Activated naive CD8-positive, alpha-beta T cell treated with anti-CD3 and anti-CD28 coated beads, Interleukin-2, amount 50 U/mL, for 24 hours (primary cell): ENCODE measurements at regions not wholly inside any gene's neighbourhood (a gene's known extent, or its start where the extent isn't known, plus 50 kb on each side); places are given as distances from the start of the nearest gene placed in this dataset.

Experiments
- ATAC-seq: fragments of 150-1000 bp; cut with Tn5 transposase; one replicate; pipeline ENCODE4 v1.10.0; 2021
- DNase-seq: peaks from one replicate; pipeline ENCODE4 v3.0.0; 2021
- H3K27ac Mint-ChIP-seq: one replicate; pipeline ENCODE4 v1.8.0; 2021; ENCODE audit warnings: mild to moderate bottlenecking, mixed read lengths
- H3K27me3 Mint-ChIP-seq: one replicate; pipeline ENCODE4 v1.8.0; 2021; ENCODE audit warnings: mixed read lengths
- H3K36me3 Mint-ChIP-seq: one replicate; pipeline ENCODE4 v1.8.0; 2021; ENCODE audit warnings: low read depth, mixed read lengths
- H3K4me1 Mint-ChIP-seq: one replicate; pipeline ENCODE4 v1.8.0; 2021; ENCODE audit warnings: mixed read lengths
- H3K4me3 Mint-ChIP-seq: one replicate; pipeline ENCODE4 v1.8.0; 2021; ENCODE audit warnings: mild to moderate bottlenecking, moderate library complexity, mixed read lengths
- H3K9me3 Mint-ChIP-seq: one replicate; pipeline ENCODE4 v1.8.0; 2021; ENCODE audit warnings: mixed read lengths

DNA sequence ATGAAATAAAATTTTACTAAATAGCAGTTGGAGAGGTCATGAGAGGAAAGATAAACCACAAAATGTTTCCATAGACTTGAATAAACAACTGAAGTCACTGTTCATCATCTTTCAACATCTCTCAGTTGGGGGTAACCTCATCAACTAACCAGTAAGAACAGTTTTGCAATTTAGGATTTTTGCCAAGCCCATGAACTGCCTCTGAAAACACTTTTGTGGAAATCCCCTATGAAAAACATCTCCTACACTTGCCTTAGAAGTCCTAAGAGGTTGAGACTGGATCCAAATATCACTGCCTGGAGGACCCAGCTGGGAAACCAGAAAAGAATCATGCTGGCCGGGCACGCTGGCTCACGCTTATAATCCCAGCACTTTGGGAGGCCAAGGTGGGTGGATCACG lies 273.1 kb downstream of the C12orf50 start:
- no peak for ATAC-seq
- Mint-ChIP-seq H3K36me3 (no peaks in the 10 kb centered on the region), H3K9me3 (peaks cover 4% of the 10 kb centered on the region), H3K4me3 (no peak overlapping the region), H3K4me1 (no peaks in the 10 kb centered on the region), H3K27ac (no peak overlapping the region), H3K27me3 (no peaks in the 10 kb centered on the region)
- no peak for DNase-seq

DNA sequence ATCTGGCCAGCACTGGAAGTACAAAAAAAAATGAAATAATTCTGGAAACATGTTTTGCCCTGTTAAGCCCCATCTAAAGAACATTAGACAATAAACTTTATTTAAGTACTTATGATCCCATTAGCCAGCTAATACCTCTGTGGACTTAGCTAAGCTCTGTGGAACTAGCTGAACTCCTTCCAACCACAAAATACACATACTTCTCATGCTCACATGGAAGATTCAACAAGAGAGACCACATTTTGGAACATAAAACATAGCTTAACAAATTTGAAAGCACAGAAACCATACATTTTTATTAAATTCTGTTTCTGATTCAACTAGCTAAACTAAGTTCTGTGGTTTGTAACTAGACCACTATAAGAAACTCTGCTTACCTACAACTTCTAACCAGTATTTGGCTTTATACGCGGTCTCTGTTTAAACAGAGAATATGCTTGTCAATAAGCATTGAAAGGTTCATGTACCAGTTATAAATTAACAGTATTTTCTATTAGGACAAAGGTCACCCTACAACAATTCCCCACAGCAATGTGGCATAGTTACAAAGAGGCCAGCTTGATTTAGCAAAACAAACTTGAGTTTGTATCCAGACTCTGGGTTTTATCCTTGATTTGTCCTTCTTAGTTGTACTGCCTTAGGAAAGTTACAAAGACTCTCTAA lies 300.1 kb downstream of the C12orf50 start:
- no peak overlapping the region for H3K27ac Mint-ChIP-seq
- H3K36me3 Mint-ChIP-seq: no peaks in the 10 kb centered on the region
- ATAC-seq (no peak), DNase-seq (no peak)
- no peaks in the 10 kb centered on the region for H3K4me1 Mint-ChIP-seq
- H3K27me3 Mint-ChIP-seq: no peaks in the 10 kb centered on the region
- no peak overlapping the region for H3K4me3 Mint-ChIP-seq
- H3K9me3 Mint-ChIP-seq: no peaks in the 10 kb centered on the region

DNA sequence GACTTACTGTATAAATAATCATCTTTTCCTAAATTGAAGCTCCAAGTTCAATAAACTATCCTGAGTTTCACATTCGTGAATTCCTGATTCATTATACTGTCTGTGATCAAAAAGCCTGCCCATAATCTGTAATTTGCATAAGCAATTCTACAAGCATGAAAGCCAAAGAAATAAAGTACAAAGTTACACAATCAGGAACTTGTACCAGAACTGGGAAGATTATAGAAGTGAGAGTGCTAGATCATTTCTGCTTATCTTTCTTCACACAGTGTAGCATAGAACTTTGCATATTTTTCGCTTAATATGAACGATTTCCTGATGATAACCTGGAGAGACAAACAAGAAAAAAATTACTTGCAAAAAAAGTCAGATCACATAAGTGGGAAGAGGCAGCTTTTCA lies 308.2 kb downstream of the C12orf50 start:
- Mint-ChIP-seq H3K36me3 (no peaks in the 10 kb centered on the region), H3K9me3 (no peaks in the 10 kb centered on the region), H3K27me3 (no peaks in the 10 kb centered on the region), H3K27ac (no peak overlapping the region), H3K4me1 (no peaks in the 10 kb centered on the region), H3K4me3 (no peak overlapping the region)
- ATAC-seq (no peak), DNase-seq (no peak)

DNA sequence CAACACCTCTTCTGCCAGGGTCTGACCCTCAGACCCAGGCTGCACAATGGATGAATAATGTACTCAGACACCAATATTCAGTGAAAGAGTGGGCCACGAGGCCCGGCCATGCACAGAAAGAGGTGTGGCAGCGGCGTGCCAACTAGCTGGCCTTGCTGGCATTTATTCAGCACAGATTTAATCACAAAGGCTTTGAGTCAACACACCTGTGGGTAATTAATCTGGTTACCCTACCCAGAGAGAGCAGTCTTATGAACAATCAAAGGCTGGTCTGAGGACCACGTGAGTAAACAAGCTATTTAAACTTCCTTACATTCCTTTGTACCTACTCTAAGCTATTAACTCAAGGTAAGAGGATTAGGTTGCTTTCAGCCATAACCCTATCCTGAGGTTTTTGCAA lies 324.8 kb downstream of the C12orf50 start:
- H3K36me3 Mint-ChIP-seq: no peaks in the 10 kb centered on the region
- no peak overlapping the region for H3K27ac Mint-ChIP-seq
- no peaks in the 10 kb centered on the region for H3K4me1 Mint-ChIP-seq
- no peak overlapping the region for H3K4me3 Mint-ChIP-seq
- DNase-seq: no peak
- H3K9me3 Mint-ChIP-seq: peaks cover 6% of the 10 kb centered on the region
- no peak for ATAC-seq
- no peaks in the 10 kb centered on the region for H3K27me3 Mint-ChIP-seq

DNA sequence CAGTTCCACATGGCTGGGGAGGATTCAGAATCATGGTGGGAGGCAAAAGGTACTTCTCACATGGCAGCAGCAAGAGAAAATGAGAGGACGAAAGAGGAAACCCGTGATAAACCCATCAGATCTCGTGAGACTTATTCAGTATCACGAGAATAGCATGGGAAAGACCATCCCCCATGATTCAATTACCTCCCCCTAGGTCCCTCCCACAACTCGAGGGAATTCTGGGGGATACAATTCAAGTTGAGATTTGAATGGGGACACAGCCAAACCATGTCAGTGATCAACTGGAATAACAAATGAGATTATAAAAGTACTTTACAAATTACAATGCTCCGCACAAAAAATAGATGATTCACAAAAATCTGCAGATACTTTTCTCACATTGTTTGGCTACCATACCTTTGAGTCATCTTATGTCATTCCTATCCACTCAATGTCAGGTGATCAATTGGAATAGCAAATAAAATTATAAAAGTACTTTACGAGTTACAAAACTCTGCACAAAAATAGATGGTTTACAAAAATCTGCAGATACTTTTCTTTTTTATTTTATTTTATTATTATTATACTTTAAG lies 338.9 kb downstream of the C12orf50 start:
- DNase-seq (no peak), ATAC-seq (no peak)
- no peak overlapping the region for H3K4me3 Mint-ChIP-seq
- no peak overlapping the region for H3K27ac Mint-ChIP-seq
- peaks cover 3% of the 10 kb centered on the region for H3K9me3 Mint-ChIP-seq
- H3K4me1 Mint-ChIP-seq: no peaks in the 10 kb centered on the region
- H3K27me3 Mint-ChIP-seq: no peaks in the 10 kb centered on the region
- no peaks in the 10 kb centered on the region for H3K36me3 Mint-ChIP-seq

DNA sequence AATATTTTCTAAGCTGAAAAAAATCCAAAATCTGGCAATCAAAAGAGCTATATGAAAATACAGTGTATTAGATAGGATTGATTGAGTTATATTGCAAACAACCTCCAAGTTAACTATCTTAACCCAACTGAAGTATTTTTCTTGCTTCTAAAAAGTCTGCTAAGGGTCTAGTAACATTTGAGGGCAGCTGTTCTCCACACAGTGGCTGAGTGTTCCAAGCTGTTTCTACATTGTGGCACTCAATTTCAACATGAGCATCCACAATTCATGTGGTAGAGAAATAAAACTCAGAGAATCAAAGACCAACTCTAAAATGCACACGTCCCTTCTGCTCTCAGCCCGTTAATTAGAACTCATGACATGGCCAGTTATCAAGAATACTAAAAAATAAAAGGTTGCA lies 340.0 kb downstream of the C12orf50 start:
- no peak overlapping the region for H3K27ac Mint-ChIP-seq
- no peak for ATAC-seq
- no peaks in the 10 kb centered on the region for H3K27me3 Mint-ChIP-seq
- DNase-seq: no peak
- H3K36me3 Mint-ChIP-seq: no peaks in the 10 kb centered on the region
- no peak overlapping the region for H3K4me3 Mint-ChIP-seq
- H3K4me1 Mint-ChIP-seq: no peaks in the 10 kb centered on the region
- H3K9me3 Mint-ChIP-seq: peaks cover 3% of the 10 kb centered on the region

DNA sequence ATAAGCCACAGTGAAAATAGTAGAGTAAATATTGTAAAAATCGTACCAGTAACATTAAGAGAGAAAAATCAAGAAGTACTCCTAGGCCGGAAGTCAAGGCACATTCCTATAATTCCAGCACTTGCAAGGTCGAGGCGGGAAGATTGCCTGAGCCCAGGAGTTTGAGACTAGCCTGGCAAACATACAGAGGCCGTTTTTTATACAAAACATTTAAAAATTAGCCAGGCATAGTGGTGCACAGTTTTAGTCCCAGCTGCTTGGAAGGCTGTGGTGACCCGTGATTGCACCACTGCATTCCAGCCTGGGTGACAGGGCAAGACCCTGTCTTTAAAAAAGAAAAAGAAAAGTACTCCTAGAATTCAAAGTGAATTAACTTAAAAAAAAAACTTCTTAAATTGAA lies 341.8 kb downstream of the C12orf50 start:
- H3K9me3 Mint-ChIP-seq: peaks cover 3% of the 10 kb centered on the region

DNA sequence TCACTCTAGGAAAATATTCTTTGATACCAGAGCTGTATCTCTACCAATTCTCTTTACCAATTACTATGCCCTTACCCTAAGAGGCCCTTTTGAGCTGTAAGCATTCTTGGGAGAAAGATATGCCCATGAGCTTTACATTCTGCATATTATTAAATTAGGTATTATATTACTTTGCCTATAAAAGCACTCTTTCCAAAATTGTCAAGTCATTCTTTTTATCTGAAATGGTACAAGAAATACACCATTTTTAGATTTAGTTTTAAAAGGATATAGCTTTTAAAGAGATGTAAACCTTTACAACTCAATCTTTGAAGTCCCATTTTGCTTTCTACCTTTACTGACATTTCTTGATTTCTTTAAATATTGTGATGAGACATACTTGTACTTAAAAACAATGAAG lies 343.5 kb downstream of the C12orf50 start:
- Mint-ChIP-seq H3K36me3 (no peaks in the 10 kb centered on the region), H3K27me3 (no peaks in the 10 kb centered on the region), H3K4me1 (no peaks in the 10 kb centered on the region), H3K4me3 (no peak overlapping the region), H3K9me3 (peaks cover 3% of the 10 kb centered on the region), H3K27ac (no peak overlapping the region)
- ATAC-seq (no peak), DNase-seq (no peak)

More for the DNA sequence above, 341.8 kb downstream of the C12orf50 start:
- no peak for ATAC-seq
- H3K27ac Mint-ChIP-seq: no peak overlapping the region
- no peaks in the 10 kb centered on the region for H3K36me3 Mint-ChIP-seq
- DNase-seq: no peak
- no peak overlapping the region for H3K4me3 Mint-ChIP-seq
- H3K4me1 Mint-ChIP-seq: no peaks in the 10 kb centered on the region
- H3K27me3 Mint-ChIP-seq: no peaks in the 10 kb centered on the region

DNA sequence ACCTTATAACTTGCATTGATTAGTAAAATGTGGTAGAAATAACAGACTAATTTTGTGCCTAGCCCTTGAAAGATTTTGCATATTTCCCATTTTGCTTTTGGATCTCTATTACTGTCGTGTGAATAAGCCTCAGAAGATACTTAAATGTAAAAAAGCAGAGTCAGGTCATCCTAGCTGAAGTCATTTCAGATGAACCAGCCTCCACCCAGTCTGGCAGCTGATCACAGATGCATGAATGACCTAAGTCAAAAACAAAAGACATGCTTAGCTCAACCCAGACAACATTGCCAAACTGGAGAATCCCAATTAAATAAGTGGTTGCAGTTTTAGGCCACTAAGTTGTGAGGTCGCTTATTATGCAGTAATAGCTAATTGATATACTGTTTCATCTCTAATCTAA lies 349.9 kb downstream of the C12orf50 start:
- Mint-ChIP-seq H3K36me3 (no peaks in the 10 kb centered on the region), H3K4me1 (no peaks in the 10 kb centered on the region), H3K27ac (no peak overlapping the region), H3K4me3 (no peak overlapping the region), H3K9me3 (no peaks in the 10 kb centered on the region), H3K27me3 (no peaks in the 10 kb centered on the region)
- DNase-seq: no peak
- no peak for ATAC-seq

DNA sequence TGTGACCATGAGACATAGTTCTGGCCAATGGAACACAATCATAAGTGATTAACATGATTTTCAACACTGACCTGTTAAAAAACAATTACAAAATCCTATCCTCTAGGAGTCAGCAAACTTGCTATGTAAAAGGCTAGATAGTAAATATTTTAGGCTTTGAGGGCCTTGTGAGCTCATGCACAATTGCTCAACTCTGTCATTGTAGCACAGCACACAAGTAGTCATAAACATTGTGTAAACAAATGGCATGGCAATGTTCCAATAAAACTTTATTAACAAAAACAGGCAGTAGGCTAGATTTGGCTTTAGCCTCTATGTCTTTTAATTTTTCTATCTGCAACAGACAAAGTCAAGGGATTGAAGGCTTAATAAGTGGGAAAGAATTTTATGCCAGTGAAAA lies 350.7 kb downstream of the C12orf50 start:
- H3K4me3 Mint-ChIP-seq: no peak overlapping the region
- no peaks in the 10 kb centered on the region for H3K36me3 Mint-ChIP-seq
- DNase-seq (no peak), ATAC-seq (no peak)
- no peaks in the 10 kb centered on the region for H3K9me3 Mint-ChIP-seq
- H3K4me1 Mint-ChIP-seq: no peaks in the 10 kb centered on the region
- no peak overlapping the region for H3K27ac Mint-ChIP-seq
- no peaks in the 10 kb centered on the region for H3K27me3 Mint-ChIP-seq

DNA sequence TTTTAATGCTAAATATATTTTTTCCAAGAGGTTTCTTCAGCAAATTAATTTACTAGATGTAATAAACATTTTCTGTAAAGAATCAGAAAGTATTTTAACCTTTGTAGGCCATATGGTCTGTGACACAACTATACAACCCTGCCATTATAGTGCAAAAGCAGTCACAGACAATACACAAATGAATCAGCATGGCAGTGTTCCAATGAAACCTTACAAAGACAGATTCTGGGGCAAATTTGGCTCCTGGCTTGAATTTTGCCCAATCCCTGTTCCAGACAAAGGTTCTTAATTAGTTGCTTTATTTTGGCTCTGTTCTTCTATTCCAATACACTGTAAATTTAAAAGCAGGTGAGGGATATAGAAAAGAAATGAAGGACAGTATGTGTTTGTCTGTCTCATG lies 352.5 kb downstream of the C12orf50 start:
- H3K36me3 Mint-ChIP-seq: no peaks in the 10 kb centered on the region
- ATAC-seq (no peak), DNase-seq (no peak)
- no peak overlapping the region for H3K4me3 Mint-ChIP-seq
- no peak overlapping the region for H3K27ac Mint-ChIP-seq
- no peaks in the 10 kb centered on the region for H3K27me3 Mint-ChIP-seq
- H3K9me3 Mint-ChIP-seq: no peaks in the 10 kb centered on the region
- no peaks in the 10 kb centered on the region for H3K4me1 Mint-ChIP-seq

DNA sequence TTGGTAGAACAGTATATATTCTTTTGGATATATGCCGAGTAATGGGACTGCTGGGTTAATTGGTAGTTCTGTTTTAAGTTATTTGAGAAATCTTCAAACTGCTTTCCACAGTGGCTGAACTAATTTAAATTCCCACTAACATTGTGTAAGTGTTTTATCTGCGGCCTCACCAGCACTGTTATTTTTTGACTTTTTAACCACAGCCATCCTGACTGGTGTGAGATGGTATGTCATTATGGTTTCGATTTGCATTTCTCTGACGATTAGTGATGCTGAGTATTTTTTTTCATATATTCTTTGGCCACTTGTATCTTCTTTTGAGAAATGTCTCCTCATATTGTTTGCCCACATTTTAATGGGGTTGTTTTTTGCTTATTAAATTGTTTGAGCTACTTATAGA lies 357.4 kb downstream of the C12orf50 start:
- Mint-ChIP-seq H3K27me3 (no peaks in the 10 kb centered on the region), H3K36me3 (no peaks in the 10 kb centered on the region), H3K4me3 (no peak overlapping the region), H3K27ac (no peak overlapping the region), H3K4me1 (no peaks in the 10 kb centered on the region), H3K9me3 (no peaks in the 10 kb centered on the region)
- ATAC-seq (no peak), DNase-seq (no peak)

DNA sequence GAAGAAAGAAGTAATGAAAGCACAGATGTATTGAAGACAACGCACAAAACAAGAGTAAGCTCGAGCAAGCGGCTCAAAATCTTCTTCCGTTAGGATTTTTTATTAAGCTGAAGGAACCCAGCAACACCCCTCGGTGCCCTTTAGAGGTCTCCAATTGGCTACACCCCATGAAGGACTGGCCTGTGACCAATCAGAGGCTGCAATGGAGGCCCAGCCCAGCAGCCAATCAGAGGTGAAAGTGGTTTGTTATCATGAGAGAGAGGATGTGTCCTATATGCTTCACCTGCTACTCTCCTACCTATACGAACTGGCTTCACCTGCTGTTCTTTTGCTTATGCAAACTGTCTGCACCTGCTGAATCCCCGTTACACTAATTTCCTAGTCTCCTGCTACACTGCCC lies 358.8 kb downstream of the C12orf50 start:
- H3K4me3 Mint-ChIP-seq: no peak overlapping the region
- no peak for DNase-seq
- no peaks in the 10 kb centered on the region for H3K36me3 Mint-ChIP-seq
- no peaks in the 10 kb centered on the region for H3K4me1 Mint-ChIP-seq
- H3K27me3 Mint-ChIP-seq: no peaks in the 10 kb centered on the region
- H3K27ac Mint-ChIP-seq: no peak overlapping the region
- H3K9me3 Mint-ChIP-seq: no peaks in the 10 kb centered on the region
- ATAC-seq: no peak

DNA sequence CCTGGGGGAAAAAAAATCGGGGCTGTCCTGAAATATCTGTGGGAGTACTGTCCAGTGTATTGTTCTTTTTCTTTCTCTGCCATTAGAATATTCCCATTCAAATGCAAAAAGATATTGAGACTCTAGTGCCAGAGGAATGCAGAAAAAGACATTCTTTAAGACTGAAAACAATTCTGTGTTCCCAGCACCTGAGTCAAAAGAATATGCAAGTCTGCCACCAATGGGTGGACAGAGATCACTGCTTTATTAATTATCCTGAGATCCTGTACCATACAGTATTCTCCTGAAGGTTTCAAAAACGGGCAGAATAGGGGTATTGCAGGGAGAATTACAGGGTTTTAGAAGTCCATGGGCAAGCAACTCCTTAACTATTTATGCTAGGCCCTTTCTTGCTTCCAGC lies 361.8 kb downstream of the C12orf50 start:
- Mint-ChIP-seq H3K9me3 (no peaks in the 10 kb centered on the region), H3K4me1 (peaks cover 2% of the 10 kb centered on the region), H3K27me3 (no peaks in the 10 kb centered on the region), H3K27ac (no peak overlapping the region), H3K4me3 (no peak overlapping the region), H3K36me3 (no peaks in the 10 kb centered on the region)
- ATAC-seq (no peak), DNase-seq (no peak)

DNA sequence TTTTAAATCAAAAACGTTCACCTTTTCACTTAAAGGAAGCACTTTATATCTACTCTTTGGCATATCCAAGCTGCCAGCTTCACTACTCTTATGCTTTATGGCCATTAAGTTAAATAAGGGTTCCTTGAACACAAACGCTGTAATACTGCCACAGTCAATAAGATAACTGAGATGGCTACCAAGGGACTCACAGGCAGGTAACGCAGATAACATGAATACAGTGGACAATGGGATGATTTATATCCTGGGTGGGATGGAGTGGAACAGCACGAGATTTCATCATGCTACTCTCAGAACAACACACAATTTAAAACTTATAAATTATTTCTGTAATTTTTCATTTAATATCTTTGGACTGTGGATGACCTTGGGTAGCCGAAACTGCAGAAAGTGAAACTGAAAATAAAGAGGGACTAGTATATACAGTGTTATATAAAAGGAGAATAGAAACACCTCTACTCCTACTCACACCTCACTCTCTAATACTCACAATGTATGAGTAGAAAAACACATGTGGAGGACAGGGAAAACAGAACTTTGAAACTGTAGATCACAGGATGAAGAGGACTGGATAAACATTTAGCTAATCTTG lies 367.3 kb downstream of the C12orf50 start:
- Mint-ChIP-seq H3K27me3 (no peaks in the 10 kb centered on the region), H3K4me3 (no peak overlapping the region), H3K36me3 (no peaks in the 10 kb centered on the region), H3K9me3 (no peaks in the 10 kb centered on the region), H3K27ac (no peak overlapping the region), H3K4me1 (peaks cover 10% of the 10 kb centered on the region)
- DNase-seq: no peak
- peak; percentile 43 for ATAC-seq
